Fibroblast of lung (primary cell): ENCODE measurements at regions not wholly inside any gene's neighbourhood (a gene's known extent, or its start where the extent isn't known, plus 50 kb on each side); places are given as distances from the start of the nearest gene placed in this dataset.

Experiments
- DNase-seq, 2 donors: peaks; one replicate each; pipeline versions ENCODE4 v3.0.0 to v3.0.0-alpha.2; 2010; ENCODE audit warnings: low read depth in 2 of 2
- H2AFZ ChIP-seq: 2 replicates; pipeline ENCODE4 v1.5.1; 2012; ENCODE audit warnings: low read length, control low read depth, inconsistent platforms
- H3K27ac ChIP-seq: 2 replicates; pipeline ENCODE4 v1.5.1; 2011; ENCODE audit warnings: low read length, control low read depth; ENCODE audit not compliant: insufficient read depth
- H3K27me3 ChIP-seq: 2 replicates; pipeline ENCODE4 v1.5.1; 2011; ENCODE audit warnings: mild to moderate bottlenecking, low read length; ENCODE audit not compliant: control insufficient read depth, insufficient read depth
- H3K36me3 ChIP-seq: 2 replicates; pipeline ENCODE4 v1.5.1; 2011; ENCODE audit warnings: low read length; ENCODE audit not compliant: control insufficient read depth, insufficient read depth
- H3K4me1 ChIP-seq: 2 replicates; pipeline ENCODE4 v1.5.1; 2011; ENCODE audit warnings: low read length; ENCODE audit not compliant: control insufficient read depth, insufficient read depth; ENCODE audit errors: extremely low read depth
- H3K4me2 ChIP-seq: 2 replicates; pipeline ENCODE4 v1.5.1; 2011; ENCODE audit warnings: low read length, control low read depth; ENCODE audit not compliant: insufficient read depth; ENCODE audit errors: extremely low read depth
- H3K4me3 ChIP-seq, 4 experiments: fragments of 200-600 bp in 1 of 4; sonication (generic) in 1 of 4; replicated peaks in 1 of 4; 2 replicates each; pipeline ENCODE4 v1.5.1; 2011 to 2016; ENCODE audit warnings: low read length in 4 of 4, low read depth in 3 of 4, mild to moderate bottlenecking in 3 of 4, control low read depth in 2 of 4, inconsistent platforms in 1 of 4, mixed read lengths in 1 of 4; ENCODE audit not compliant: insufficient read depth in 1 of 4; ENCODE audit errors: control extremely low read depth in 1 of 4
- H3K79me2 ChIP-seq: 2 replicates; pipeline ENCODE4 v1.5.1; 2012; ENCODE audit warnings: mild to moderate bottlenecking, low read length, inconsistent platforms; ENCODE audit not compliant: control insufficient read depth, insufficient read depth
- H3K9ac ChIP-seq: 2 replicates; pipeline ENCODE4 v1.5.1; 2011; ENCODE audit warnings: mild to moderate bottlenecking, low read length, control low read depth; ENCODE audit not compliant: insufficient read depth
- H3K9me3 ChIP-seq: 2 replicates; pipeline ENCODE4 v1.5.1; 2012; ENCODE audit warnings: low read depth, low read length; ENCODE audit not compliant: control insufficient read depth, insufficient read depth
- H4K20me1 ChIP-seq: 2 replicates; pipeline ENCODE4 v1.5.1; 2011; ENCODE audit warnings: low read length; ENCODE audit not compliant: control insufficient read depth, insufficient read depth; ENCODE audit errors: extremely low read depth
- EZH2 ChIP-seq: IDR thresholded peaks from 2 replicates; pipeline ENCODE4 v1.5.1; 2012; ENCODE audit warnings: low read length, control low read depth, mild to moderate bottlenecking; ENCODE audit errors: missing control alignments
- TF ChIP-seq, protein P1 (sequence below), 2 donors: IDR thresholded peaks in 1 of 2; conservative IDR thresholded peaks in 1 of 2; 1 replicate in 1 of 2; 2 replicates in 1 of 2; pipeline ENCODE4 v1.5.1; 2011 to 2012; ENCODE audit warnings: low read length in 2 of 2, control low read depth in 1 of 2, inconsistent platforms in 1 of 2, low read depth in 1 of 2, mild to moderate bottlenecking in 1 of 2

GRCh38 chr1:198942466-198942865 is 303.6 kb downstream of the PTPRC start:
- Histone ChIP-seq H3K9ac (no peak overlapping the region), H3K4me3 (no peak overlapping the region), H3K9me3 (no peaks in the 10 kb centered on the region), H3K4me2 (no peak overlapping the region), H3K79me2 (no peaks in the 10 kb centered on the region), H4K20me1 (no peaks in the 10 kb centered on the region), H3K27me3 (no peaks in the 10 kb centered on the region), H3K36me3 (no peaks in the 10 kb centered on the region), H3K4me1 (no peaks in the 10 kb centered on the region), H3K27ac (no peak overlapping the region), H2AFZ (no peak overlapping the region)
- DNase-seq = no peak
- TF ChIP-seq, protein P1, sequence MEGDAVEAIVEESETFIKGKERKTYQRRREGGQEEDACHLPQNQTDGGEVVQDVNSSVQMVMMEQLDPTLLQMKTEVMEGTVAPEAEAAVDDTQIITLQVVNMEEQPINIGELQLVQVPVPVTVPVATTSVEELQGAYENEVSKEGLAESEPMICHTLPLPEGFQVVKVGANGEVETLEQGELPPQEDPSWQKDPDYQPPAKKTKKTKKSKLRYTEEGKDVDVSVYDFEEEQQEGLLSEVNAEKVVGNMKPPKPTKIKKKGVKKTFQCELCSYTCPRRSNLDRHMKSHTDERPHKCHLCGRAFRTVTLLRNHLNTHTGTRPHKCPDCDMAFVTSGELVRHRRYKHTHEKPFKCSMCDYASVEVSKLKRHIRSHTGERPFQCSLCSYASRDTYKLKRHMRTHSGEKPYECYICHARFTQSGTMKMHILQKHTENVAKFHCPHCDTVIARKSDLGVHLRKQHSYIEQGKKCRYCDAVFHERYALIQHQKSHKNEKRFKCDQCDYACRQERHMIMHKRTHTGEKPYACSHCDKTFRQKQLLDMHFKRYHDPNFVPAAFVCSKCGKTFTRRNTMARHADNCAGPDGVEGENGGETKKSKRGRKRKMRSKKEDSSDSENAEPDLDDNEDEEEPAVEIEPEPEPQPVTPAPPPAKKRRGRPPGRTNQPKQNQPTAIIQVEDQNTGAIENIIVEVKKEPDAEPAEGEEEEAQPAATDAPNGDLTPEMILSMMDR (conservative IDR thresholded peaks at IDR 0.05 in 1 of 2, IDR thresholded peaks at IDR 0.05 in 1 of 2; ENCODE audit: low read depth in 1 of 2, low read length in 2 of 2) = no peak
- TF ChIP-seq EZH2 = no peak

- Histone ChIP-seq H3K79me2 (no peaks in the 10 kb centered on the region), H3K27ac (no peak overlapping the region), H3K4me3 (no peak overlapping the region), H3K9ac (no peak overlapping the region), H3K4me2 (no peak overlapping the region), H3K9me3 (no peaks in the 10 kb centered on the region), H4K20me1 (no peaks in the 10 kb centered on the region), H3K27me3 (no peaks in the 10 kb centered on the region), H3K36me3 (no peaks in the 10 kb centered on the region), H2AFZ (no peak overlapping the region), H3K4me1 (no peaks in the 10 kb centered on the region)
- TF ChIP-seq EZH2 = no peak
- TF ChIP-seq, protein P1 (conservative IDR thresholded peaks at IDR 0.05 in 1 of 2, IDR thresholded peaks at IDR 0.05 in 1 of 2; ENCODE audit: low read depth in 1 of 2, low read length in 2 of 2) = no peak
- no peak for DNase-seq
These were observed 304.8 kb downstream of the PTPRC start for GRCh38 chr1:198943484-198944187.

- no peak overlapping the region for H3K4me3 ChIP-seq
- H3K79me2 ChIP-seq = no peaks in the 10 kb centered on the region
- no peaks in the 10 kb centered on the region for H4K20me1 ChIP-seq
- H3K9ac ChIP-seq = no peak overlapping the region
- H3K27me3 ChIP-seq = no peaks in the 10 kb centered on the region
- H3K4me2 ChIP-seq = no peak overlapping the region
- H2AFZ ChIP-seq = no peak overlapping the region
- no peaks in the 10 kb centered on the region for H3K9me3 ChIP-seq
- H3K27ac ChIP-seq = no peak overlapping the region
- TF ChIP-seq, protein P1 (conservative IDR thresholded peaks at IDR 0.05 in 1 of 2, IDR thresholded peaks at IDR 0.05 in 1 of 2; ENCODE audit: low read depth in 1 of 2, low read length in 2 of 2) = no peak
- no peaks in the 10 kb centered on the region for H3K4me1 ChIP-seq
- DNase-seq = no peak
- H3K36me3 ChIP-seq = no peaks in the 10 kb centered on the region
These were observed 308.6 kb downstream of the PTPRC start for GRCh38 chr1:198947456-198947855.
